Stomach (tissue), 8 donors: ENCODE measurements at regions not wholly inside any gene's neighbourhood (a gene's known extent, or its start where the extent isn't known, plus 50 kb on each side); places are given as distances from the start of the nearest gene placed in this dataset.

Experiments
- DNase-seq, 2 donors: peaks; one replicate each; pipeline versions ENCODE4 v3.0.0 to v3.0.0-alpha.2; 2013 to 2019
- H3K27ac ChIP-seq, 5 donors: fragments of 200-600 bp in 4 of 5; sonication (generic) in 4 of 5; one replicate each; pipeline ENCODE4 v1.5.1; 2013 to 2019; ENCODE audit warnings: mild to moderate bottlenecking in 1 of 5, moderate library complexity in 1 of 5
- H3K27me3 ChIP-seq, 3 donors: fragments of 200-600 bp; sonication (generic); one replicate each; pipeline ENCODE4 v1.5.1; 2017 to 2019; ENCODE audit warnings: mixed run types in 1 of 3
- H3K36me3 ChIP-seq, 4 donors: fragments of 200-600 bp; sonication (generic); 1 replicate in 3 of 4; 2 replicates in 1 of 4; pipeline ENCODE4 v1.5.1; 2016 to 2019
- H3K4me1 ChIP-seq, 4 donors: fragments of 200-600 bp; sonication (generic); one replicate each; pipeline ENCODE4 v1.5.1; 2016 to 2019
- H3K4me3 ChIP-seq, 4 donors: fragments of 200-600 bp; sonication (generic) in 3 of 4; one replicate each; pipeline ENCODE4 v1.5.1; 2016 to 2019; ENCODE audit warnings: mild to moderate bottlenecking in 1 of 4
- H3K9me3 ChIP-seq, 4 donors: fragments of 200-600 bp; sonication (generic); one replicate each; pipeline ENCODE4 v1.5.1; 2016 to 2019
- EP300 ChIP-seq: sonication (generic); formaldehyde crosslinking; IDR thresholded peaks from one replicate; pipeline ENCODE4 v1.6.1; 2017; ENCODE audit warnings: antibody characterized with exemption
- POLR2A ChIP-seq, 4 donors: fragments of 450-650 bp; IDR thresholded peaks; one replicate each; pipeline ENCODE4 v1.6.1; 2016; ENCODE audit warnings: antibody characterized with exemption in 4 of 4, control low read depth in 2 of 4, mild to moderate bottlenecking in 1 of 4, moderate library complexity in 1 of 4
- POLR2AphosphoS5 ChIP-seq, 3 donors: sonication (generic); formaldehyde crosslinking; IDR thresholded peaks; one replicate each; pipeline ENCODE4 v1.6.1; 2016; ENCODE audit warnings: antibody characterized with exemption in 3 of 3
- WGBS, 5 donors: extraction: QIAGEN DNeasy Blood & Tissue Kit in 3 of 5; methylation state at CpG; one replicate each; pipeline versions ENCODE4 v1.1.5 to v1.1.7; 2013 to 2018; 5-methylcytosine and 5-hydroxymethylcytosine counted together
- intact Hi-C: fragments of 100-400 bp; cut with DNase I; formaldehyde crosslinking; loops from one replicate; pipeline ENCODE4 v1.15.1; 2023; ENCODE audit warnings: low total_unique reads
- TF ChIP-seq, protein P1 (sequence below), 7 experiments: fragments of 450-650 bp in 4 of 7; fragments of 200-600 bp in 3 of 7; sonication (generic) in 3 of 7; IDR thresholded peaks; one replicate each; pipeline ENCODE4 v1.5.1; 2016 to 2019; ENCODE audit warnings: antibody characterized with exemption in 7 of 7, control low read depth in 2 of 7, mild to moderate bottlenecking in 1 of 7
- donor health status: healthy with polysubstance abuse.
- donor health status: Bipolar disorder and iron deficiency.
- donor health status: healthy.

DNA sequence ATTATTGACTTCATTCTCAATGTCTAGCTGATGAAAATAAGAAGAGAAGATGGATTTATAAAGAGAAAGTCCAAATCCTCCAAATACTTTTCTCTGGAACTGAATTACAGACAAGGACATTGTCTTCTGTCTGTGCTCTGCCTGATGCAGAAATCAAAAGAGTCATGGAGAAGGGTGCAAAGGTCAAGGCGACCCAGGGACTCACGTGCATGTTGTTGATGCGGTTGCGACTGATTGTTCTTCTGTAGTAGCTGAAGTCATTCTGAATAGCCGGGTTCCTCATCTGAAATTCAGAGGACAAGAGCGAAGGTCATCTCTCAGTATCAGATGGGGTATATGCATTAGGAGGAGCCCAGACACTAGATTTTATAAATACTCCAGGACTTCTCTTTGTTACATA, 104.4 kb downstream of the CYRIA start:
- no peaks in the 10 kb centered on the region for H3K27me3 ChIP-seq
- no peaks in the 10 kb centered on the region for H3K9me3 ChIP-seq
- intact Hi-C loops: no loop called here
- TF ChIP-seq, protein P1, sequence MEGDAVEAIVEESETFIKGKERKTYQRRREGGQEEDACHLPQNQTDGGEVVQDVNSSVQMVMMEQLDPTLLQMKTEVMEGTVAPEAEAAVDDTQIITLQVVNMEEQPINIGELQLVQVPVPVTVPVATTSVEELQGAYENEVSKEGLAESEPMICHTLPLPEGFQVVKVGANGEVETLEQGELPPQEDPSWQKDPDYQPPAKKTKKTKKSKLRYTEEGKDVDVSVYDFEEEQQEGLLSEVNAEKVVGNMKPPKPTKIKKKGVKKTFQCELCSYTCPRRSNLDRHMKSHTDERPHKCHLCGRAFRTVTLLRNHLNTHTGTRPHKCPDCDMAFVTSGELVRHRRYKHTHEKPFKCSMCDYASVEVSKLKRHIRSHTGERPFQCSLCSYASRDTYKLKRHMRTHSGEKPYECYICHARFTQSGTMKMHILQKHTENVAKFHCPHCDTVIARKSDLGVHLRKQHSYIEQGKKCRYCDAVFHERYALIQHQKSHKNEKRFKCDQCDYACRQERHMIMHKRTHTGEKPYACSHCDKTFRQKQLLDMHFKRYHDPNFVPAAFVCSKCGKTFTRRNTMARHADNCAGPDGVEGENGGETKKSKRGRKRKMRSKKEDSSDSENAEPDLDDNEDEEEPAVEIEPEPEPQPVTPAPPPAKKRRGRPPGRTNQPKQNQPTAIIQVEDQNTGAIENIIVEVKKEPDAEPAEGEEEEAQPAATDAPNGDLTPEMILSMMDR (IDR thresholded peaks at IDR 0.05): no peak
- no peak for TF ChIP-seq POLR2A (IDR thresholded peaks at IDR 0.05)
- no peak for TF ChIP-seq POLR2AphosphoS5 (IDR thresholded peaks at IDR 0.05)
- no peak for TF ChIP-seq EP300
- no peak for DNase-seq
- no peak overlapping the region for H3K4me3 ChIP-seq
- H3K36me3 ChIP-seq: peaks cover 0 to 77% (median 61%) of the 10 kb centered on the region in 4 donors
- WGBS, 5 donors: 68 to 90% (median 86%) methylated on average over 6 of the region's 6 CpGs
- no peaks in the 10 kb centered on the region for H3K4me1 ChIP-seq
- no peak overlapping the region for H3K27ac ChIP-seq

DNA sequence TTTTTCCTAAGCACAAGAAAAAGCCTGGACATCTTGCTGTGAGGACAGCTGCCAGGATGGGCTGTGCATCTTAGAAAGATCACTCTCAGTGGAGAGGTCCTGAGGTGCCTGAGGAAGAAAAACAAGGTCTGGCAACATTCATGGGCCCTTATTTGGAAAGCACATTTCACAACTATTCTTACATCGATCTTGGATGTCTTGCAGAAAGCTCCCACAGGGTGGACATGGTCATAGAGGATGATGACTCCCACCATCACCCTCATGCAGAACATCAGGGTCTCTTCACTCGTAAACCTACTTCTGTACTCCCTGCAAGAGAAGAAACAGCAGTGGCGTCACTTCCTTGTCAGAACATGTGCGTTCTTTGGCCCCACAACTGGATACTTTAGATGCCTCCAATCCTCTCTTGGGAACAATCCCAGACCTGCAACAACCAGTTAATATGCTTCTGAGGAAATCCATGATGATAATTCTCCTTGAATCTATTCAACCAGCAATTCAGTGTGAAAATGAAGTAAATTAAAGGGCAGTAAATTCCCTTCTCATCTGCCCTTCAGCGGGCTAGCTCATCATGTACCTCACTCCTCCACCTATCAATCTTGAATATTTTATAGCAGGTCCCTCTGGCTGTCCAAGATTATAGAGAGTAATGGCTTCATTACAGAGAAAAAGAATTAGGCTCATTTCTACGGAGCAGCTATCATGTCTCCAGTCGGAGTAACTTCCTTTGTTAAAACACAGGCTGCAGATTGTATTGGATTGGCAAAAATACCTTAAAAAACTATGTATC, 106.2 kb downstream of the CYRIA start:
- peaks cover 0 to 79% (median 69%) of the 10 kb centered on the region in 4 donors for H3K36me3 ChIP-seq
- no peaks in the 10 kb centered on the region for H3K4me1 ChIP-seq
- 82 to 94% (median 90%) methylated on average over 7 of the region's 7 CpGs for WGBS, 5 donors
- no peaks in the 10 kb centered on the region for H3K27me3 ChIP-seq
- intact Hi-C loops: no loop called here
- peak in 1 of 2 donors; percentile 17 for DNase-seq
- no peak overlapping the region for H3K4me3 ChIP-seq
- H3K27ac ChIP-seq: no peak overlapping the region
- H3K9me3 ChIP-seq: no peaks in the 10 kb centered on the region
- TF ChIP-seq POLR2A (IDR thresholded peaks at IDR 0.05) (no peak), POLR2AphosphoS5 (IDR thresholded peaks at IDR 0.05) (no peak), EP300 (no peak)
- TF ChIP-seq, protein P1 (IDR thresholded peaks at IDR 0.05): no peak

DNA sequence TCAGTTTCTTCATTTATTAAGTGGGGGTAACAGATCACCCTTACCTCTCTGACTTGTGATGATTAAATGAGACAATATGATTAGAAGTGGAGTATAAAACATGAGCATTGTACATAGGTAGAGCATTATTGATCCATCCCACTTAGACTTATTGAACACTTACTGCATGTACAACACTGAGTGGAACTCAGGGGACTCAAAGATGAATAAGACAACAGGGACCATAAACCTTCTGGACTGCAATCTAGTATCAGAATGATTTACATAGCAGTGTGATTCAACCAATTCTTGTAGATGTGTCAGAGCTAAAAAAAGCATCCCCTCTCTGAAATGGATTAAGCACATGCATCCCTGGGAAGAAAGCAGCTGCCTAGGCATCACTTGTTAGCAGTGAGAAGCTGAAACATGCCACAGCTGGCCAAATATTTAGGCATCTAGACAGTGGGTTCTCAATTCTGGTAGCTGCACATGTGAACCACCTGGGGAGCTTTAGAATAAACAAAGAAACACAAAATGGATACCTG, 111.5 kb downstream of the CYRIA start:
- intact Hi-C loops: no loop called here
- Histone ChIP-seq H3K4me3 (no peak overlapping the region), H3K4me1 (no peaks in the 10 kb centered on the region), H3K27me3 (no peaks in the 10 kb centered on the region), H3K27ac (no peak overlapping the region), H3K36me3 (peaks cover 0 to 65% (median 52%) of the 10 kb centered on the region in 4 donors), H3K9me3 (no peaks in the 10 kb centered on the region)
- no peak for TF ChIP-seq EP300
- TF ChIP-seq POLR2AphosphoS5 (IDR thresholded peaks at IDR 0.05): no peak
- TF ChIP-seq, protein P1 (IDR thresholded peaks at IDR 0.05): no peak
- TF ChIP-seq POLR2A (IDR thresholded peaks at IDR 0.05): no peak
- no peak for DNase-seq

DNA sequence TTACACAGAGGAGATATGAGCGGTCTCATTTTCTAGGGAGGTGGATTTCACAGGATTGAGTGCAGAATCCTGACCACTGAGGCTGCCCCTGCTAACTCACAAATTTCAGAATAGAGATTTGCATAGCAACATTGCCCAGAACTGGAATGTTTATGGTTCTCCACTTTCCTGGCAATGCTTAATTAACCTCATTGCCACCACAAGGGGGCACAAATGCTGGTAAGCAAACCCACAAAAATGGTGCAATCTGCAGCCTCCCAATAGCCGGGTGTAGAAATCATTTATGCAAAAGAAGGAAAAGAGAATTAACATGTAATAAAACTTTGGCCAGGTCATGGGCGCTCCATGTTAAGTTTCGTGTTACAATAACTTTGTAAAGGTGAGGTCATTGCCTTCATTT, 112.4 kb downstream of the CYRIA start:
- DNase-seq: peak; percentile 28 to 60
- 56 to 68% (median 60%) methylated on average over 4 of the region's 4 CpGs for WGBS, 5 donors
- Histone ChIP-seq H3K36me3 (peaks cover 0 to 56% (median 43%) of the 10 kb centered on the region in 4 donors), H3K27ac (no peak overlapping the region), H3K27me3 (no peaks in the 10 kb centered on the region), H3K9me3 (no peaks in the 10 kb centered on the region), H3K4me1 (no peaks in the 10 kb centered on the region), H3K4me3 (no peak overlapping the region)
- TF ChIP-seq, protein P1 (IDR thresholded peaks at IDR 0.05): peak in 4 of 7 experiments; percentile 22 to 48 (median 42)
- no peak for TF ChIP-seq POLR2AphosphoS5 (IDR thresholded peaks at IDR 0.05)
- no peak for TF ChIP-seq POLR2A (IDR thresholded peaks at IDR 0.05)
- no peak for TF ChIP-seq EP300
- intact Hi-C loops: no loop called here
